Neural progenitor cell (in vitro differentiated cells): ENCODE measurements at regions not wholly inside any gene's neighbourhood (a gene's known extent, or its start where the extent isn't known, plus 50 kb on each side); places are given as distances from the start of the nearest gene placed in this dataset.

ENCODE experiments used
- DNase-seq: peaks from one replicate; pipeline ENCODE4 v3.0.0-alpha.2; 2016; ENCODE audit warnings: low spot score
- H2AFZ ChIP-seq: fragments of 200-600 bp; sonication (generic); replicated peaks from 2 replicates; pipeline ENCODE4 v1.6.1; 2016; ENCODE audit warnings: antibody characterized with exemption
- H3F3A ChIP-seq: fragments of 200-600 bp; sonication (generic); 2 replicates; pipeline ENCODE4 v1.6.1; 2016; ENCODE audit warnings: antibody characterized with exemption, low read depth
- H3K27ac ChIP-seq: fragments of 200-600 bp; sonication (generic); 2 replicates; pipeline ENCODE4 v1.5.1; 2016; ENCODE audit warnings: mild to moderate bottlenecking
- H3K27me3 ChIP-seq: fragments of 200-600 bp; sonication (generic); 2 replicates; pipeline ENCODE4 v1.6.1; 2016; ENCODE audit warnings: mild to moderate bottlenecking, moderate library complexity
- H3K36me3 ChIP-seq: fragments of 200-600 bp; sonication (generic); 2 replicates; pipeline ENCODE4 v1.5.1; 2016
- H3K4me1 ChIP-seq: fragments of 200-600 bp; sonication (generic); 2 replicates; pipeline ENCODE4 v1.6.1; 2016; ENCODE audit warnings: mixed run types
- H3K4me2 ChIP-seq: fragments of 200-600 bp; sonication (generic); 2 replicates; pipeline ENCODE4 v1.6.1; 2016
- H3K4me3 ChIP-seq: fragments of 200-600 bp; sonication (generic); 2 replicates; pipeline ENCODE4 v1.5.1; 2016
- H3K79me2 ChIP-seq: fragments of 200-600 bp; sonication (generic); 2 replicates; pipeline ENCODE4 v1.6.1; 2016; ENCODE audit warnings: low read depth
- H3K9ac ChIP-seq: fragments of 200-600 bp; sonication (generic); 2 replicates; pipeline ENCODE4 v1.6.1; 2016
- H3K9me3 ChIP-seq: fragments of 200-600 bp; sonication (generic); 2 replicates; pipeline ENCODE4 v1.5.1; 2016; ENCODE audit warnings: low read depth
- H4K20me1 ChIP-seq: fragments of 200-600 bp; sonication (generic); 2 replicates; pipeline ENCODE4 v1.6.1; 2016; ENCODE audit warnings: low read depth
- H3K27ac Mint-ChIP-seq: 3 replicates; pipeline ENCODE4 v1.8.0; 2021; ENCODE audit warnings: mixed read lengths
- H3K27me3 Mint-ChIP-seq: 2 replicates; pipeline ENCODE4 v1.8.0; 2022; ENCODE audit warnings: low read depth, mild to moderate bottlenecking, inconsistent platforms, moderate library complexity, mixed read lengths; ENCODE audit not compliant: insufficient read depth
- H3K36me3 Mint-ChIP-seq: 3 replicates; pipeline ENCODE4 v1.8.0; 2021; ENCODE audit warnings: mixed read lengths
- H3K4me1 Mint-ChIP-seq: 3 replicates; pipeline ENCODE4 v1.8.0; 2021; ENCODE audit warnings: mixed read lengths
- H3K4me3 Mint-ChIP-seq: 3 replicates; pipeline ENCODE4 v1.8.0; 2021; ENCODE audit warnings: mild to moderate bottlenecking, moderate library complexity, mixed read lengths
- H3K9me3 Mint-ChIP-seq: 3 replicates; pipeline ENCODE4 v1.8.0; 2020; ENCODE audit warnings: mixed read lengths
- EZH2 ChIP-seq: fragments of 200-600 bp; sonication (generic); IDR thresholded peaks from 2 replicates; pipeline ENCODE4 v1.6.1; 2017; ENCODE audit warnings: antibody characterized with exemption, mild to moderate bottlenecking, moderate library complexity
- EZH2phosphoT487 ChIP-seq: fragments of 200-600 bp; sonication (generic); IDR thresholded peaks from 2 replicates; pipeline ENCODE4 v1.6.1; 2017; ENCODE audit warnings: antibody characterized with exemption
- TF ChIP-seq, protein P1 (sequence below): fragments of 200-600 bp; sonication (generic); IDR thresholded peaks from 2 replicates; pipeline ENCODE4 v1.5.1; 2017; ENCODE audit warnings: antibody characterized with exemption, mild to moderate bottlenecking

DNA sequence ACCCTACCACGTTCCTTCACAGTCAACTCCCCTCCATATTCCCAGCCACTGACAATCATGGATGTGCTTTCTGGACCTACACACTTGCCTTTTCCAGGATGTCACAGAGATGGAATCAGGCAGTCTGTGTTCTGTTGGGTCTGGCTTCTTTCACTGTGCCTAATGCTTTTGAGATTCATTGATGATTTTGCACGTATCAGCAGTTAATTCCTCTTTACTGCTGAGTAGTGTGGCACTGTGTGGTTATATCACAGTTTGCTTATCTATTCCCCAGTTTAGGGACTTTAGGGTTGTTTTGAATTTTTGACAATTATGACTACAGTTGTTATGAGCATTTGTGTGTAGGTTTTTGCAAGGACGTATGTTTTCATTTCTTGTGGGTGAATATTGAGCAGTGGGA lies 191.7 kb downstream of the ACKR3 start:
- Histone ChIP-seq H4K20me1 (no peaks in the 10 kb centered on the region), H3K9ac (no peak overlapping the region), H3K9me3 (no peaks in the 10 kb centered on the region), H3K79me2 (no peaks in the 10 kb centered on the region), H3K36me3 (no peaks in the 10 kb centered on the region), H2AFZ (no peak overlapping the region), H3K27me3 (no peaks in the 10 kb centered on the region), H3K4me3 (no peak overlapping the region), H3F3A (no peaks in the 10 kb centered on the region), H3K4me1 (peaks cover 14% of the 10 kb centered on the region), H3K27ac (no peak overlapping the region), H3K4me2 (no peak overlapping the region)
- Mint-ChIP-seq H3K27me3 (no peaks in the 10 kb centered on the region), H3K9me3 (no peaks in the 10 kb centered on the region), H3K27ac (no peak overlapping the region), H3K4me3 (no peak overlapping the region), H3K4me1 (peaks cover 5% of the 10 kb centered on the region), H3K36me3 (no peaks in the 10 kb centered on the region)
- TF ChIP-seq EZH2phosphoT487 (no peak), EZH2 (no peak)
- TF ChIP-seq, protein P1, sequence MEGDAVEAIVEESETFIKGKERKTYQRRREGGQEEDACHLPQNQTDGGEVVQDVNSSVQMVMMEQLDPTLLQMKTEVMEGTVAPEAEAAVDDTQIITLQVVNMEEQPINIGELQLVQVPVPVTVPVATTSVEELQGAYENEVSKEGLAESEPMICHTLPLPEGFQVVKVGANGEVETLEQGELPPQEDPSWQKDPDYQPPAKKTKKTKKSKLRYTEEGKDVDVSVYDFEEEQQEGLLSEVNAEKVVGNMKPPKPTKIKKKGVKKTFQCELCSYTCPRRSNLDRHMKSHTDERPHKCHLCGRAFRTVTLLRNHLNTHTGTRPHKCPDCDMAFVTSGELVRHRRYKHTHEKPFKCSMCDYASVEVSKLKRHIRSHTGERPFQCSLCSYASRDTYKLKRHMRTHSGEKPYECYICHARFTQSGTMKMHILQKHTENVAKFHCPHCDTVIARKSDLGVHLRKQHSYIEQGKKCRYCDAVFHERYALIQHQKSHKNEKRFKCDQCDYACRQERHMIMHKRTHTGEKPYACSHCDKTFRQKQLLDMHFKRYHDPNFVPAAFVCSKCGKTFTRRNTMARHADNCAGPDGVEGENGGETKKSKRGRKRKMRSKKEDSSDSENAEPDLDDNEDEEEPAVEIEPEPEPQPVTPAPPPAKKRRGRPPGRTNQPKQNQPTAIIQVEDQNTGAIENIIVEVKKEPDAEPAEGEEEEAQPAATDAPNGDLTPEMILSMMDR, result no peak
- DNase-seq, result no peak

DNA sequence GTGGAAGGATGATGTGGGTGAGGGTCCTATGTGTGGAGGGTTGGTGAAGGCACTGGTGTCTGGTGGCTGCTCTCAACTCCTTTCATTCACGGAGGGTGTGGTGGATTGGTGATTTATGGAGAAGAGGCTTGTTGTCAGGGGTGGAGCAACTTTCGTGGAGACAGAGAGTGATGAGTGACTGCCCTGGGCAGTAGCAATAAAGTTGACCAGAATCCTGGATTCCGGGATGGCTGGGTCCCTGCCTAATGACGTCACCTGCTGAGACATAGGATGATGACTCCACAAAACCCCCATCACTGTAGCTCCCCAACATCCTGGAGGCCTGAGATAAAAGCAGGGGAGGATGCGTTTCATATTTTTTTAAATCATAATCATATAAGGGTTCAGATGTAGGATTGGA lies 193.0 kb downstream of the ACKR3 start:
- DNase-seq, result no peak
- no peaks in the 10 kb centered on the region for H3K9me3 ChIP-seq
- no peak overlapping the region for H3K27ac ChIP-seq
- H4K20me1 ChIP-seq, result no peaks in the 10 kb centered on the region
- Mint-ChIP-seq H3K36me3 (no peaks in the 10 kb centered on the region), H3K27ac (no peak overlapping the region), H3K27me3 (no peaks in the 10 kb centered on the region), H3K4me1 (peaks cover 5% of the 10 kb centered on the region), H3K4me3 (no peak overlapping the region), H3K9me3 (peaks cover 3% of the 10 kb centered on the region)
- no peaks in the 10 kb centered on the region for H3K27me3 ChIP-seq
- no peak overlapping the region for H3K9ac ChIP-seq
- no peaks in the 10 kb centered on the region for H3K79me2 ChIP-seq
- no peak overlapping the region for H2AFZ ChIP-seq
- H3K4me3 ChIP-seq, result no peak overlapping the region
- H3K36me3 ChIP-seq, result no peaks in the 10 kb centered on the region
- peaks cover 14% of the 10 kb centered on the region for H3K4me1 ChIP-seq
- H3K4me2 ChIP-seq, result no peak overlapping the region
- H3F3A ChIP-seq, result no peaks in the 10 kb centered on the region
- TF ChIP-seq EZH2phosphoT487, result no peak
- TF ChIP-seq, protein P1, result no peak
- TF ChIP-seq EZH2, result no peak

DNA sequence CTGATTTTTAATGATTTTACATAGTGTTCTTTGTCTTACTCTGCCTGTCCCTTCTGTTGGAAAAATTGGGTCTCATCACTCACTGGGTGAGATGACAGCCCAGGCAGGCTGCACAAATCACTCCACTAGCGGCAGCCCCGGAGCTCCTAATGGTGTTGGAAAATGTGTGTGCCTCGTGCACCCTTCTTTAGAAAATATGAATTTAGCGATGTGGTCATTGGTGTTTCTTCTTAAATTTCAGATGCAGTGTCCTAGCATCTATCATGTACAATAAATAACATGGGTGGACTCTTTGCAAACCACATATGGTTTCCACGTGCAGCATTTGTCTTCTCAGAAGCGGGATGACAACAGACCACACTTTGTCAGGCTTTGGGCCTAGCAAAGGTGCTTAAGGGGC lies 194.2 kb downstream of the ACKR3 start:
- TF ChIP-seq EZH2, result no peak
- no peak for TF ChIP-seq EZH2phosphoT487
- TF ChIP-seq, protein P1, result no peak
- H3K27ac ChIP-seq, result no peak overlapping the region
- no peak overlapping the region for H3K27ac Mint-ChIP-seq
- no peak for DNase-seq
- H2AFZ ChIP-seq, result no peak overlapping the region
- no peaks in the 10 kb centered on the region for H3K79me2 ChIP-seq
- H4K20me1 ChIP-seq, result no peaks in the 10 kb centered on the region
- no peak overlapping the region for H3K4me3 Mint-ChIP-seq
- no peaks in the 10 kb centered on the region for H3K36me3 ChIP-seq
- H3K9me3 Mint-ChIP-seq, result peaks cover 3% of the 10 kb centered on the region
- peaks cover 5% of the 10 kb centered on the region for H3K4me1 Mint-ChIP-seq
- no peak overlapping the region for H3K4me2 ChIP-seq
- H3K27me3 ChIP-seq, result no peaks in the 10 kb centered on the region
- H3K9ac ChIP-seq, result no peak overlapping the region
- H3K4me3 ChIP-seq, result no peak overlapping the region
- no peaks in the 10 kb centered on the region for H3K9me3 ChIP-seq
- H3K36me3 Mint-ChIP-seq, result no peaks in the 10 kb centered on the region
- no peaks in the 10 kb centered on the region for H3F3A ChIP-seq
- no peaks in the 10 kb centered on the region for H3K27me3 Mint-ChIP-seq
- H3K4me1 ChIP-seq, result peaks cover 14% of the 10 kb centered on the region
